SK-N-DZ (cell line): ENCODE measurements at regions not wholly inside any gene's neighbourhood (a gene's known extent, or its start where the extent isn't known, plus 50 kb on each side); places are given as distances from the start of the nearest gene placed in this dataset.

Experiments
- DNase-seq: peaks from one replicate; pipeline ENCODE4 v3.0.0-alpha.2; 2015; ENCODE audit warnings: low spot score

DNA sequence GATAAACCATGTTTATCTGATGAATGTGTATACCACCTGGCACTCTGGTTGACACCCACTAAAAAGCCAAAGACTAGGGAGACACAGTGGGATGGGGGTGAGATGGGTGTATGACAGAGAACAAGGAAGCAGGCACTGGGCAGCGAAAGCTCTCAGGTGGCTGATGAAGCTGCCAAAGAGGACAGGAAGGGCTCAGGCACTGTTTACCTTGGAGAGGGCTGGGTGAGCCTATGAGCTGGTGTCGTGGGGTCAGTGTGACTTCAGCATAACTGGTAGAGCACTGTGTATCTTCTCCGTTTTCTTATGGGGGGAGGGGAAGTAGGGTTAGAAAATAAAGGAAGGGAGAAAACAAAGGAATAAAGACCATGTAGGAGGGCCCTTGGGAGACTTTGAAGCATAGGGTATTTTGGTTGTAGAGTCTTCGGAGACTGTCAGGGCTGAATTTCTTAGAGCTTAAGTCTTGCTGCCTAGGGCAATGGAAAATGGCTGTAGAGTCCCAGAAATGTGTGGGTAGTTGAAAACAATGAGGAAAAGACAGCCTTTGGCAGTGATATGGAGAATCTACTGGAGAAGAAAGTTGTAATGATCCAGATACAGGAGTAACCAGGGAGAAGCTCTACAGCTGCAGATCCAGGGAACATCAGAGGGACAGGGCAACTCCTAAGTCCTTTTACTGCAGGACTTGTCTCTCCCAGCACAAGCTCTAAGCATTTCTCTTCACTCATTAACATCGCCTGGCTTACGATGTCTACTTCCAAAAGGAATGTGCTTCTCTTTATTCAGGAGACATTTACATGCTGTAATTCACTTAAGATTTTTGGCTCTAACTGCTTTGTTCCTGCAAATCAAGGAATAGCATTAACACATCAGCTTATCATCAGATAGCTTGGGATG, 120.0 kb downstream of the AQP4 start:
- no peak for DNase-seq

DNA sequence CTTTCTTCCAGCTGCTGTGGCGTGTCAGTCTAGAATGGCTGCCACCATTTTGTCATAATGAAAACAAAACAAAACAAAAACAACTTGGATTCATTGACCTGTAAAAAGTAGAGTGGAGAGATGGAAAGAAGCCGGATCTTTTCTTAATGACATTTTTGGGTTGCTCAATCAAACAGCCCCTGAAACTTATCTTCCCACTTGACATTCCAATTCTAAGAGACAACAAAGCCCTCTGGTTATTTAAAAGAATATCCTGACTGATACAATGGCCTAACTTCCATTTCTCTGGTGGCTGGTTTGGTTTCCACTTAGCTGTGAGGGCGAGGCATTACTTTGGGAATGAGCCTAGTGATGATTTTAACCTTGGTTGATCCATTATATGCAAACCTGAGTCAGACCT, 123.7 kb downstream of the AQP4 start:
- DNase-seq = no peak

DNA sequence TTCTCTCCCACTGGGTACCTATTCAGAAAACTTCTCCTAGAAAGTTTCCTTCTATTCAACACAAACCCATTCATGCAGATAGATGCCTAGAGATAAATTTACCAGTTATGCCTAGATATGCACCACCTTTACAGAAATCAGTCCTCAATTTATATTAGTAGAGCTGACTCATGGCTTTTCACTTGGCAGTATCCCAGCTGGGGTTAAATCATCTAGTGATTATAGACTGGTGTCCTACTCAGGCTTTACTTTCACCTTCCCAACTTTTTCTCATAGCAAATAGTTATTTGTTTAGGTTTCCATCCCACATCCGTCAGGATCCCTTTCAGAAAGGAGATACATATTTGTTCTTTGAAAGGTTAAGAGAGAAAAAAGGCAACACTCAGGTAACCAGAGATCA, 124.5 kb downstream of the AQP4 start:
- no peak for DNase-seq

DNA sequence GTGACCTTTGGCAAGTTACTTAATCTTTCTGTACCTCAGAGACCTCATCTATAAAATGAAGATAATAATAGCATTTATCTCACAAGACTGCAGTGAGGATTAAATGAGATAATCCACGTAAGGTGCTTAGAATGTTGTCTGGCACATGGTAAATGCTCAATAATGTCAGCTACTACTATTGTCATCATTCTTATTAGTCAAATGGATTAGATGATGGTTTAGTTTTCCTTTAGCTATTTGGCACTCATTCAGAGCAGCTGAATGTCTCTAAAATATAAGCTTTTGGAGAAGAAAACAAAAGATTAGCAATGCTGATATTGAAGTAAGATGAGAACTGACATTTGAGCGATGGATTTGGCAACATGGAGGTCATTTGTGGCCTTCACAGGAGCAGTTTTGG, 125.1 kb downstream of the AQP4 start:
- no peak for DNase-seq

DNA sequence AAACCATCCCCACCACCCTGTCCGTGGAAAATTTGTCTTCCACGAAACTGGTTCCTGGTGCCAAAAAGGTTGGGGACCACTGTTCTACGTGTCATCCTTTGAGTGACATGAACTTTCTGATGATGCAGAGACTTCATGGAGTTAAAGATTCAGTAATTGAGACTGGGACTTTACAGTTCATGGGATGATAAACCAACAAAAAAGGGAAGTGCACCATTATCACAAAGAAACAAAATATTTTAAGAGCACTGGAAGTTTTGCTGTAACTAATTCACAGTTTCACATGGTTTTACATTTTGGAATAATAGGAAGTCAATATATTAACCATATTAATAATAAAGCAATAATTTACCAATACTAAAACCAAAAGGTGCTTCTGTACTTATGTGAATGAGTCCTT, 126.8 kb downstream of the AQP4 start:
- DNase-seq = no peak

DNA sequence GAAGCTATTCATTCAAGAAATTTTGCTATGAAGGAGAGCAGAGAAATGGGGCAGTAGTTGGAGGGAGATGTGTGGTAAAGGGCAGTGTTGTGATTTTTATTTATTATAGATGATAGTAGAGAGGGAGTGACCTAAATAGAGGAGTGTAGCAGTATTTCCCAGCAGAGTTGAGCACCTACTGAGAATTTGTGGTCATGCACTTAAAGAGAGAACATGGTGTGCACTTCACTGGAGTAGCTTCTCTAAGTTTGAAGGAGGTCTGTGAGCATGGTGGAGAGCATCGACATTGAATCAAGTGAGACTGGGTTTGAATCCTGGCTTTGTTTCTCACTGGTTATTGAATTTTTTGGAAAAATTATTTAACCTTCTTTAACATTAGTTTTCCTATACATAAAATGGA, 129.2 kb downstream of the AQP4 start:
- DNase-seq = no peak

DNA sequence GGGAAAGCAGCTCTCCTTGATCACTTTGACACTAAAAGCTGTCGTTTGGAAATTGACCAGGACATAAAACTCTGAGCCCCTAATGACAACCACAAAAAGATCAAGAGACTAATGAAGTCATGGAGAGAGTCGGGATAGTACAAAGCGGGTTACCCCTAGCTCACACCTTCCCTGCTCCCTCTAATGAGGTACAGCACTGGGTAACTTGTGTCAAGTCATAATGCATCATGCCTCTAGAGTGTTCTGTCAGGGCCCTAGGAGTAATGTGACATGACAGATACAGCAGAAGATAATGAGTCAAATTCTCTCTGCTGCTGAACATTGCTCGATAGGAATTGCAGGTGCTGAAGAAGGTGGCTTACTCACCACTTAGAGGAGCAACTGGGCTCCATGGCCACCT, 130.7 kb downstream of the AQP4 start:
- no peak for DNase-seq

DNA sequence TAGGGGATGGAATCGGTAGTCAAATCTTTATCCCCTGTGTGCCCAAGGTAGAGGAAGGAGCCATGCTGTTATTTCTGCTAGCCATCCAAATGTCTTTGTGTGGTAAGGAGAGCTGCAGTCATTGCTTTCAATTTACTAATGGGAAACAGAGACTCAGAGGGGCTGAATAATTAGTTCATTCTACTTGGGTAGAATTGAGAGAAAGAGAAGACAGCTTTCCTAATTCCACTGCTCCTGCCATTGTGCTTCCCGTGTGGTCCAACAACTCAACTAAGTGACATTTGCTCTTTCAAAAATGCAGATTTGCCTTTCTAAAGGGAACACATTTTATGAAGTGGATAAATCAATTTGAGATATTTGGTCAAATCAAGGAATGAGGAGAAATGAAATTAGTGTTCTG, 136.1 kb downstream of the AQP4 start:
- DNase-seq = no peak

DNA sequence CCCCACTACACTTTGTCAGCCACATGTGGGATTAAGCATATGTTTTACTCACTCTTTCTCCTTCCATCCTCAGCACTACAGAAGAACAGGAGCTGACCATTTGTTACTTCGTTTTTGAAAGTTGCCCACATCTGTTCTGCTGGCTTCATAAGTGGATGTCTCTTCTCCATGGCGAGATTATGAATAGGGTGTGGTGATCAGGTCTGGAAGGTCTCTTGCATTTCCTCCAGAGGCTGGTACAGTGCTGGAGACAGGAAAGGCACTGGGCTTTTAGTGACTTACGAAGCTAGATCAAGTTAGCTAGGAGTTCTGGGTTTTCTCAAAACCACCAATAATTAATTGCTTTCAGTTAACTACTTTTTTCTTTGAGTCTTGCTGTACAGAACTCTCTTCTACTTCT, 136.5 kb downstream of the AQP4 start:
- DNase-seq = peak; percentile 87

DNA sequence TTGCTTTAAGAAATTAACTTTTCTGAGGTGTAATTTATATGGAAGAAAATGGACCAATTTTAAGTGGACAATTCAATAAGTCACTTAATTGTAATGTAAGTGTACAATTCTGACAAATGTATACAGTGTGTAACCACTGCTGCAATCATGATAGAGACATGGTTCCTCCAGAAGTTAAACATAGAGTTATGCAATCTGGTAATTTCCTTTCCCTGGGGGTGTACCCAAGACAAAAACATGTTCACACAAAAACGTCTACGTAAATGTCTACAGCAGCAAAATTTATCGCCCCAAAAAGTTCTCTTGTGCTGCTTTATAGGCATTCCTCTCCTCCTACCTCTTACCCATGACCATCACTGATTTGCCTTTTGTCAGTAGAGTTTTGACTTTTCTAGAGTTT, 141.5 kb downstream of the AQP4 start:
- DNase-seq = no peak

DNA sequence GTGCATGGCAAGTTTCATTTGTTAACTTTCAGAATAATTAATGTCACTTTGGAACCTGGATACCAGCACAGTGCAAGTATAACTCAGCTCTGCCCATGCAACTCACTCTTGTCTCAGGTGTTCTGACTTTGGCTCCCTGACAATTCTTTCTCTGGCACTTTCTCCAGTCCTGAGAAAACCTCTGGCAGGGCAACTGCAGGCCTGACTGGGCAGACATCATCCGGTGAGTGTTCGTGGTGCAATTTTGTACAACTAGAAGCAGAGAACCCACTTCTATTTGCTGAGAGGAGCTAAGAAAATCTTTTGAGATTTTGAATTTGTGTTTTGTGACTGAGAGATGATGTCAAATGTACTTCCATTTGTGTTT, 143.0 kb downstream of the AQP4 start:
- no peak for DNase-seq

DNA sequence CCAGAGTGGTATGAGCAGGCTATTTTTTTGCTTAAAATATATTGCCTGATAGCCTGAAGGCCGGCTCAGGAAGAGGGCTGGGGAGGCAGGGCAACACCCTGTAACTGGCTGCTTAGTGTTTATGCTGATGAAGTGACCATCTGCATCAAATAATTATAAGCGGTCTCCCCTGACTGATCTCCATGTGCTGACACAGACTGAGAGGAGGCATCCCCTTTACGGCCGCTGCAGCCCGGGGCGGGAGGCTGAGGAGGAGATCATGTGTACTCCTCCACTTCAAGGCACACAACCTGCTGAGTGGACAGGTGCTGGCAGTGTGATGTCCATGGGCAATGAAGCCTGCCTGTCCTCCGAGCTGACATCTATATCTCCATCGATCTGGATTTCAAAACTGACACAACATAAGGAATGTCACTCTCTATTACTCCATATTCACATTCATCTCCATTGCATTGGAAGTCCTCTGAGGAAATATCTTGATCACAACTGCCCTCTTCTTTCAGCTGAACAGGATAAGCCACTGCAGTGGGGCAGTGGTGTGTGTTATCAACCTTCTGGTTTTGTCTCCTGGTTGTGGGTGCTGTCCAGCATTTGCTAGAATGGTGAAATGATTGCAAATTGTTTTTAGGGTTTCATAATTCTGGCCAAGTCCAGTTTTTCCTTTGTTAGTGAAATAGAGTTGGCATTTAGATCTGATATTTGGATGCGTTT, 143.5 kb downstream of the AQP4 start:
- no peak for DNase-seq

DNA sequence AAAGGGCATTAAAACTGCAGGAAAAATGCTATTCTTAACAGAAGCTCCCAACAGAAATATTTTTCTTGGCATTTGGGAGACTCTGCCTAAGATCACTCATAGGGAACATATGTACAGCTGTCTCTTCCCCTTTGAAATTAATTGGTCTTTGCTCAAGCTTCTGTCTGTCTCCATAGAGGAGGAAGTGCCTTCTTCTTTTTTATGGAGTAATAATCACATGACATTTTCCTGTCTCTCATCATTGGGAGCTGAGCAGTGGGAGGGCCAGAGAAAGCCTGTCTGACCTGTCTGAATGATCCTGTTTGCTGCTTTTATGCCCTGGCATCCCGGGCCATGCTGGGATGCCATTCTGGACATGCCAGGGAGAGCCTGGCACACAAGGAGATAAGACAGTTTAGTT, 145.6 kb downstream of the AQP4 start:
- no peak for DNase-seq

DNA sequence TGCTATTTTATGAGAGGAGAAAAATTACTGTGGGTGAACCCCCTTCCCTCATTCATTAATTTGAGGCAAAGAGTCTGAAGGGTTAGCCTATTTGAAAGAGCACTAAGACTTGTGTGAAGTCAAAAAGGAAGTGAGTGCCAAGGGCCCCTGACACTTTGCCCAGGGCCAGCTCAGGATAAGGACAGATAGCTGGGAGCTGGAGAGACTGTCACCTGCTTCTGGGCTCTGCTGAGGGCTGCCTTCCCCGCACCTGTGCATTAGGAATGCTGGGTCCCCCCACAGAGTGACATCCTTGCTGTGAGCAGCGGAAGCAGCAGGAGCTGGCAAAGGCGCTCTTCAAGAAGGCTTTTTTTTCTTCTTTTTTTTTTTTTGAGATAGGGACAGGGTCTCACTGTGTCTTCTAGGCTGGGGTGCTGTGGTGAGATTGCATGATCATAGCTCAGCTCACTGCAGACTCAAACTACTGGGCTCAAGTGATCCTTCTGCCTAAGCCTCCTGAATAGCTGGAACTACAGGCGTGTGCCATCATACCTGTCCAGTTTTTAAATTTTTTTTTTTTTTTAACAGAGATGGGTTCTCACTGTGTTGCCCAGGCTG, 148.3 kb downstream of the AQP4 start:
- no peak for DNase-seq

DNA sequence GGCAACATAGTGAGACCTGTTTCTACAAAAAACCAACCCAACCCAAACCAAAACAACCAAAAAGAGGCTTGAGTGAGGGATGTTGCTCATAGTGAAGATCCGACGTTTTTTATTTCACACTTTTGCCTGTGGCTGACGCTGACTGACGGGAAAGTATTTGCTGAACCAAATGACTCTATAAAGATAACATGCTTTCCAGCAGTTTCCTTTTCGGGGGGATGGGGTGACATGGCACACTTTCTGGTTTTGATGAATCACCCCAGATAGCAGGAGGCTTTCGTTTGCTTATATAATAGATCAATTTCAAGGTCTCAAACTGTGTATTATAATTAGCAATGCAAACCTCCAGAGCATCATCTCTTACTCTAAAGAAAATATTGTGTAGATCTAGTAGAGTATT, 150.8 kb downstream of the AQP4 start:
- no peak for DNase-seq

DNA sequence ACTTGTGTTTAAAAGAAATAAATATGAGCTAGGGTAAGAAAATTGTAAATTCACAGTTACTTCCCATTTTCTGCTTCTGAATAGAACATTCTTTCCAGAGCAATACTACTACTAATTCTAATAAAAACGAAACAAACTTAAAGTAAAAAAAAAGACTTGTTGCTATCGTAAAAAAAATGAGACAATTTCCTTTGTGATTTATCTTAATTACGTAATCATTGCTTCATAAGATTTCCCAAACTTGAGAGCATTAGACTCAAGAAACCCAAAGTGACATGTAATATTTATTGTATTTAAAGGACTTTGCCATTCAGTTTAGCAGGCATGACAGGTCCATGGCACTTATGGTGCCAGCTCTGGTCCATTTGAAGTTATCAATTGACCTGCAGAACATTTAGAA, 153.8 kb downstream of the AQP4 start:
- DNase-seq = no peak

DNA sequence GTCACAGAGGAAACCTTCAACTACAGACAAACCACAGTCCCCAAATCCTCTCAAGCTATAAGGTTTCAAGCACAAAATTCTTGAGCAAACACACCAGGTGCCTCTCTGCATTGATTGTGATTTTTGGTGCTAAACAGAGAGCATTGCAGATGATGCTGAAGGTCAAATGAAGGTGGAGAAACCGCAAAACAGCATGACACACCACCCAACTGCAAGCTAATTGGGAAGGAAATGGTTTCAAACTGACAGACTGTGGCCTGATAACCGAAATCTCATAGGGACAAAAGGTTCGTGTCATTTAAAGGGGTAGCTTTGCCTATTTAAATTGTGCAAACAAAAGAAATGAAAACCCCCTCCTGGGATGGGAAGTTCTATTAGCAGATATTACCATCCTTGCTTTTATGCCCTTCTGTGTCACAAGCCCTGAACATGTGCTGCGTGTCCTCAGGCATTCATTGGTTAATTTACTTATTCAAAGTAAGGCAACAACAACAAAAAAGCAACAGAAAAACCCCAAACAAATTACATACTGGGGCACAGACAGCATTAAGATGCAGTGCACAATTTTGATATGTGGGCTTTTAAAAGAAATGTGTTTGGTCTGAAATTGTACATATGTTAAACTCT, 154.9 kb downstream of the AQP4 start:
- DNase-seq = no peak

DNA sequence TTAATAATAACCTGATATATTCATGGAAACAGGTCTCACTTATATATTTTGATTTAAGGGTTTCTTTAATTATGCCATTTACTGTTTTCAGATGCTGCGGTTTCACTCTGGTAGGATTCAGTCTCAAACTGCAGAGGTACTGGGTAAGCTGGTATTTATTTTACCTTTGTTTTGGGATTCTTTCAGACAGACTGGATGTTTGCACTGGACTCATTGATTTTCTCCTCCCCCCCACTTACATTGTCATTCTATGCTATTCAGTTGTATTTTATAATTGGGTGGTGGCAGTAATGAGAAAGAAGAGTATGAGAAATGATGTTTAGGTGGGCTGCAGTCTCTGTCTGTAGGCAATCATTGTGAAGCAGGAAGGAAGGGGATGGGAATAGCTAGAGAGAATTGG, 155.6 kb downstream of the AQP4 start:
- no peak for DNase-seq

DNA sequence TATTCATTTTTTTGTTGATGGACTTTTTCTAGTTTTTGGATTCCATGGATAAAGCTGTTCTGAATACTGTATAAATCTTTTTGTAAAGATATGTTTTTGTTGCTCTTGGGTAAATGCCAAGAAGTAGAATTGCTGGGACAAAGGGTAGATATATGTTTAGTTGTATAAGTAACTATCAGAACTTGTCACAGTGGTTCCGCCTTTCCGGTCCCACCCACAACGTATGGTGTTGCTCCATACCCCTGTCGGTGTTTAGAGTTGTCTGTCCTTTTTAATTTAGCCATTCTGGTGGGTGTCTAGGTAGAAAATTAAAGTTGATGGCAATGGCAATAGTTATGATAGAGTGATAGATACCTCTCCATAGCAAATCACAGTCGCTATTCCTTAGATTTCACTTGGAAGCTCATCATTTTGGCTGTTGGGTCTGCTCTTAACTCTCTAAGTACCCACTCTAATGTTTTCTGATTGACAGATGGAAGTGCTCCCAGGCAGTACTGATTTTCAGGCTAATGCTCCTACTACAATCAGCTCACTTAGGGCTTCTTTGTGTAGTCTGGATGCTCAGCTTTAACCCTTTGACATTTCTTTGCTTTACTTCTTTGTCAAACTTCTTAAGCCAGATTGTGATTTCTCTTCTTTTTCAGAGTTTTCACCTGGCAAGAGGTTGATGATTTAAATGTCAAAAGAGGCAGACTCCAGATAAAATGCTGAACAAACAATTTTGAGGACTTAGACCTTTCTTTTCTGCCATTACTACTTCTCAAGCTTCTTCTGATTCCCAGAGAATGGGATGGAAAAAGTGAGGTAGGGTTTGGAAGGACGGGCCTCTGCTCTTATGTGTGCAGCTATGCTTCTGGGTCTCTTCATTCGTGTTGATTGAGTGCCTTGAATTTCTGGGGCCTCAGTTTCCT, 156.4 kb downstream of the AQP4 start:
- DNase-seq = no peak

DNA sequence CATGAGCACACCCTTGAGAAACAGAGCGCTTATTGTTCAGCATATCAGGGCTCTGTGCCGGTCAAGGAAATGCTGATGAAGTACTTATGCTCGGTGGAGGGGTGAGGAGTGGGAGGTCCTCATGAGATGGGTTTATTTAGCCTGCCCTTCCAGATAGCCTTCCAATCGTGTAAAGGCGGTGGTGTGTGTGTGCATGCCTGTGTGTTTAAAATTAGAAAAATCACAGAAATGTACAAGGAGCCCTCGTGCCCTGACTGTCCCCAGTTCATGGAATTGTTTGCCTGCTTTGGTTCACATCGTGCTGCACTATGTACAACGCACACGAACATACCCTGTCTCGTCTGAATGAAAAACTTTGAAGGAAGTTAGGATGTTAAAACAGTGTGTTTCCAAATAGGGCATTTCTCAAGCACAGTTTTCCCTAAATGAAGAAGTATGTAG, 158.6 kb downstream of the AQP4 start:
- no peak for DNase-seq

DNA sequence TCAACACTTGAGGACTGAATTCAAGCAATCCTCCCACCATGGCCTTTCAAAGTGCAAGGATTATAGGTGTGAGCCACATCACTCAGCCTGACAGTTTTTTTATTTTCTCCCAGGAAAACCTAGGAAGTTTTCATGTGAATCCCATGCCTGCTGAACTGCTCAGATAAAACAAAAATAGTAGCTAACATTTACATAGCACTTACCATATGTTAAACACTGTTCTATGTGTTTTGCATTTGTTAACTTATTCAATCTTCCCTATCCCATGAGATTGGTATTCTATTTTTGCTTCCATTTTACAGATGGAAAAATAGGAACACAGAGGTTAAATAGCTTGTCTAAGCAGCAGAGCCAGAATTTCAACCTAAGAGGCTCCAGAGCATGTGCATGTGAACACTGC, 157.4 kb upstream of the KCTD1 start:
- no peak for DNase-seq
